GM19043 (cell line): ENCODE measurements at regions not wholly inside any gene's neighbourhood (a gene's known extent, or its start where the extent isn't known, plus 50 kb on each side); places are given as distances from the start of the nearest gene placed in this dataset.
"Not testable (repeated sequence)": the region's sequence is repeated elsewhere in the genome, so short reads cannot be mapped to it uniquely, and the experiment has no call there.

Source experiments
- ATAC-seq: cut with Tn5 transposase; IDR thresholded peaks from one replicate; pipeline ENCODE4 v1.9.1; 2021; ENCODE audit warnings: low read depth; ENCODE audit not compliant: unreplicated experiment

DNA sequence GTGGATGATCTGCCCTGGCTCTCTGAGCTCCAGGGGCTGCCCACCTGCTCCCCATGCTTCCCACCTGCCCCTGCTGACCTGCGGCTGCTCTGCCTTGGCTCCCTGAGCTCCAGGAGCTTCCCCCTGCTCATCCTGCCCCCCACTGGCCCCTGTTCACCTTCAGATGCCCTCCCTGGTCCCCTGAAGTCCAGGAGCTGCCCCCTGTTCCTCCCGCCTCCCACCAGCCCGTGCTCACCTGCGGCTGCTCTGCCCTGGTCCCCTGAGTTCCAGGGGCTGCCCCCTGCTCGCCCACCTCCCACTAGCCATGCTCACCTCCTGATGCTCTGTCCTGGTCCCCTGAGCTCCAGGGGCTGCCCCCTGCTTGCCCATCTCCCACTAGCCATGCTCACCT is 219.7 kb downstream of the TMEM121 start:
- ATAC-seq: no peak

GRCh38 chr14:105746800-105747502 is 220.6 kb downstream of the TMEM121 start:
- not testable (repeated sequence) for ATAC-seq

DNA sequence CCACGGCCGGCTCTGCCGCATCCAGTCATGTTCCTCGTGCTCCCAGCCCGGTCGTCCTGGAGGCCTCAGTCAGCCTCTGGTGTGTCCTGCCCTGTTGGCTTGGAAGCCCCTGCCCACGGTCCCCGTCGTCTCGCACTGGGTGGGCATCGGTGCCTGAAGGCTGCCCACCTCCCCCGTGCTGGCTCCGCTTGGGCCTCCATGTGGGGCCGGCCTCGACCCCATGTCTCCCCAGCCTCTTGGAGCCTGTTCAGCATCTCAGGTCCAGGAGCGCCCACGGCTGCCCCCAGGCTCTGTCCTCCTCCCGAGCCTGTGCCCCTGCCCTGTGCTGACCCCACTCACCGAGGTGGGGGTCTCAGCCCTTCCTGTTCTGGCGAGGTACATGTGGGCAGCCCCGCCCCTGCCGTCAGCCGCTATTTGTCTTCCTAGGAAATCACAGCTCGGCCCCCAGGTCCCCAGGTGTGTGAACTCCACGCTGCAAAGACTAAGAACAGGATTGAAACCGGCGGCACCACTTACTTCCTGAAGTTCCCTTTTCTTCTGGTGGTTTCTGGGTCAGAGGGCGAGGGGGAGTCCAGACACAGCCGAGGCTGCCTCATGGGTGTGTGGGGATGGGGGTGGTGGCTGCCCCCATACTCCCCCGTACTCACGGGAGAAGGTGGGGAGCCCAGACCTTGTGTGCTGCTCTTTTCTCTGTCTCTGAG is 221.3 kb downstream of the TMEM121 start:
- peak; percentile 49 for ATAC-seq

GRCh38 chr14:105748204-105748578 is 221.8 kb downstream of the TMEM121 start:
- ATAC-seq: peak; percentile 40

GRCh38 chr14:105748710-105749109 is 222.3 kb downstream of the TMEM121 start:
- not testable (repeated sequence) for ATAC-seq

DNA sequence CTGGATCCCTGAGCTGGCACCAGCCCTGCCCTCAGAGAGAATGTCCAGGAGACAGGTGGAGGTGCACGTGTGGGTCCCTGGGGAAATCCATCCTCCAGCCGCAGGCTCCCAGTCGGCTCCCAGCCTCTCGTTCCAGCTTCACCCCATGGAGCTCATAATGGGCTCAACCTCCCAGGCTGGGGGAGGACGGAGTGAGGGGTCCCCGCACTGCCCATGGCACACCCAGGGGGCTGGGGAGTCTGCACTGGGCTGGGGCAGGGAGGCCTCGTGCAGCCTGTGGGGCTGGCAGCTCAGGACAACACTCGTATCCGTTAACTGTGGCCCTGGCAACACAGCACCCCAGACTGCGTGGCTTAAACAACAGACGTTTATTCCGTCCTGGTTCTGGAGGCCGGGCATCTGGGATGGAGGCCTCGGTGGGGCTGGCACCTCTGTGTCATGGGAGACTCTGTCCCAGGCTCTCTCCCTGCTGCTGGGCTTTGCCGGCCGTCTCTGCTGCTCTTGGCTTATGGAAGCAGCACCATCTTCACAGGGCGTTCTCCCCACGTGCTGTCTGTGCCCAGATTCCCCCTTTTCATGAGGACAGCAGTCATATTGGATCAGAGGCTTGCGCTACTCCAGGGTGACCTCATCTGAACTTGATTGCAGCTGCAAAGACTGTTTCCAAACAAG is 223.6 kb downstream of the TMEM121 start:
- not testable (repeated sequence) for ATAC-seq

- ATAC-seq: not testable (repeated sequence)
Observed at GRCh38 chr14:105751291-105751751, 224.9 kb downstream of the TMEM121 start.

GRCh38 chr14:105752420-105752819 is 226.0 kb downstream of the TMEM121 start:
- ATAC-seq: not testable (repeated sequence)

- no peak for ATAC-seq
Observed at GRCh38 chr14:105760691-105761344, 234.4 kb downstream of the TMEM121 start.

DNA sequence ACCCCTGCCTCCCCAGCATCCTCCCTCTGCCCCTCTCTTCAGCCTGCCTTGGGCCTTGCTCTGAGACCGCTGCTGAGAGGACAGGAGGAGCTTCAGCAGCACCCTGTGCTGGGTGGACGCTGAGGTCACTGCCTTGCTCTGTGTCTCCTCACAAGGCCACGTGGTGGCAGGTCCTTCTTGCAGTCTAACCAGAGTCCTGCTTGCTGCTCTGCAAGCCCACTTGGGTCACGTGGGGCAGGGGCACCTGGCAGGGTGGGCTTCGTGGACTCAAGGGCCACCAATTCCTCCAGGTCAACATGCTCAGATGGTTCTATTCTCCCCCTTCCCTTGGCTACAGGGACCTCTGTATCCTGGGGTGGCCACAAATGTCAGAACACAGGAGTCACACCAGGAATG is 235.0 kb downstream of the TMEM121 start:
- ATAC-seq: not testable (repeated sequence)

GRCh38 chr14:105761842-105762241 is 235.5 kb downstream of the TMEM121 start:
- no peak for ATAC-seq

GRCh38 chr14:105762262-105762661 is 235.9 kb downstream of the TMEM121 start:
- not testable (repeated sequence) for ATAC-seq

DNA sequence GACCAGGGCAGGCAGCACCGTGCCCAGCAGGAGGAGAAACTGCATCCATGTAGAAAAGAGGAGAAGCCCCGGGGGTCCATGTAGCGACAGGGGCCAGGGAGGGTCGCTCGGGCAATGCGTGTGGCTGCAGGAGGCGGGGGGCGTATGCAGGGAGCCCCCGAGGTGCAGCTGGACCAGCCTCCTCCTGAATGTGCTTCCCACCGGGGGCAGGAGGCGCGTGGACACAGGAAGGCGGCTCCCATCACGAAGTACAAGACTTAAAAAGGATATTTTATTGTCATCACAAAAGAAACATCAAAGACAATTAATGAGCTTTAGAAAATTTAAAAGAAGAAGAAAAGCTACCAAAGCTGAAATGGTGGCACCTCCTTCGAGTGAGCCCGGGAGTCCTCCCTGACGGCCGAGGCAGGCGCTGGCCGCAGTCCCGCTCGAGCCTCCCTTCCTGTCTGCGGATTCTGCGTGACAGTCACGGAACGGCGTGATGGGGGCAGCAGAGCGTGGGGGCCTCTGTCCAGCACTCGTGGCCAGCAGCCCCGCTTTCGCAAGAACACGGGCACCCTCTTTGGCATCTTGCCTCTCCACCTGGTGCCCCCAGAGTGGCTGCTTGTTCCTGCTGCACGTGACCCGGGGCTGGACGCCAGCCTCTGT is 238.0 kb downstream of the TMEM121 start:
- not testable (repeated sequence) for ATAC-seq

GRCh38 chr14:105765072-105765825 is 238.9 kb downstream of the TMEM121 start:
- ATAC-seq: not testable (repeated sequence)

DNA sequence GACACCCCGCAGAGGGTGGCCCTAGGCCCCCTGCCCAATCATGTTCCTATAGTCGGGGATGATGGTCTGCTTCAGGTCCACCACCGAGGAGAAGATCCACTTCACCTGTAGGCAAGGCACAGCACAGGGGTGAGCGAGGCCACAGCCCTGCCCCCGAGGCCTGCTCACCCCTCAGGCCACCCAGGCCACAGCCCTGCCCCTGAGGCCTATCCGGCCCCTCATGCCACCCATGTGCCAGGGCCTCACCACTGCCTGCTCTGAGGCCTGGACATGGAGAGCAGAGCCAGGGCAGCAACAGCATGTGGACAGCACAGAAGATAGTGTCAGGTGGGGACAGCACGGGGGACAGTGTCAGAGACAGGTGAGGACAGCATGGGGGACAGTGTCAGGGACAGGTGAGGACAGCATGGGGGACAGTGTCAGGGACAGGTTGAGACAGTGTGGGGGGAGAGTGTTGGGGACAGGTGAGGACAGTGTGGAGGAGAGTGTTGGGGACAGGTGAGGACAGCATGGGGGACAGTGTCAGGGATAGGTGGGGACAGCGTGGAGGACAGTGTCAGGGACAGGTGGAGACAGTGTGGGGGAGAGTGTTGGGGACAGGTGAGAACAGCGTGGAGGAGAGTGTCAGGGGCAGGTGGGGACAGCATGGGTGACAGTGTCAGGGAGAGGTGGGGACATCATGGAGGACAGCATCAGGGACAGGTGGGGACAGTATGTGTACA is 239.7 kb downstream of the TMEM121 start:
- no peak for ATAC-seq

DNA sequence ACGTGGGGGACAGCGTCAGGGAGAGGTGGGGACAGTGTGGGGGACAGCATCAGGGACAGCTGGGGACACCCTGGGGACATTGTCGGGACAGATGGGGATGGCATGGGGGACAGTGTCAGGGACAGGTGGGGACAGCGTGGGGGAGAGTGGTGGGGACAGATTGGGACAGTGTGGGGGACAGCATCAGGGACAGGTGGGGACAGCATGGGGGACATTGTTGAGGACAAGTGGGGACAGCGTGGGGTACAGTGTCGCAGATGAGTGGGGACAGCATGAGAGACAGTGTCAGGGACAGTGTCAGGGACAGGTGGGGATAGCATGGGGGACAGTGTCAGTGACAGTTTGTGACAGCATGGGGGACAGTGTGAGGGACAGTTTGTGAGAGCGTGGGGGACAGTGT is 240.9 kb downstream of the TMEM121 start:
- no peak for ATAC-seq

DNA sequence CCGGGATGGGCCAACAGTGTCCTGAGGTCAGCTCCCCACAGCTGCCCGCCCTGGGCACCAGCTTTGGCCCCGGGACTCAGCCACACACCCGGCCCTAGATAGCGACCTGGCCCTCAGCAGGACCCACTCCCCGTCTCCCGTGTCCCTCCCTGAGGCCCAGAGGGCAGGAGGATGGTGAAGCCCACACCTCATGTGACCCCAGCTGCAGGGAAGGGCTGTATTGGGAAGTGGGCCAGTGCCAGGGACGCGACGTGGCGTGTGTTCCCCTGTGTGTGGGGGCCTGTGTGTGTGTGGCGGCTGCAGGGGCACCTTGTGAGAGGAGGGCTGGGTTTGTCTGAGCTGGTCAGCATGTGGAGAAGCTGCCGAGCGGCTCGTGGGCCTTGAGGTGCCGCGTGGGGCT is 241.7 kb downstream of the TMEM121 start:
- ATAC-seq: not testable (repeated sequence)

DNA sequence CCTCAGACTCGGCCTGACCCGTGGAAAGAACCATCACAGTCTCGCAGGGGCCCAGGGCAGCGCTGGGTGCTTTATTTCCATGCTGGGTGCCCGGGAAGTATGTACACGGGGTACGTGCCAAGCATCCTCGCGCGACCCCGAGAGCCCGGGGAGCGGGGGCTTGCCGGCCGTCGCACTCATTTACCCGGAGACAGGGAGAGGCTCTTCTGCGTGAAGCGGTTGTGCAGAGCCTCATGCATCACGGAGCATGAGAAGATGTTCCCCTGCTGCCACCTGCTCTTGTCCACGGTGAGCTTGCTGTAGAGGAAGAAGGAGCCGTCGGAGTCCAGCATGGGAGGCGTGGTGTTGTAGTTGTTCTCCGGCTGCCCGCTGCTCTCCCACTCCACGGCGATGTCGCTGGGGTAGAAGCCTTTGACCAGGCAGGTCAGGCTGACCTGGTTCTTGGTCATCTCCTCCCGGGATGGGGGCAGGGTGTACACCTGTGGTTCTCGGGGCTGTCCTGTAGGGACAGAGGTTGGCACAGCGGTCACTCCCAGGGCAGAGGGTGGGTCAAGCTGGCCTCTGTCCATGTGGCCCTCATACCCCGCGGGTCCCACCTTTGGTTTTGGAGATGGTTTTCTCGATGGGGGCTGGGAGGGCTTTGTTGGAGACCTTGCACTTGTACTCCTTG is 242.8 kb downstream of the TMEM121 start:
- ATAC-seq: not testable (repeated sequence)
